ENCODE measurements at regions not wholly inside any gene's neighbourhood (a gene's known extent, or its start where the extent isn't known, plus 50 kb on each side); places are given as distances from the start of the nearest gene placed in this dataset.

DNA sequence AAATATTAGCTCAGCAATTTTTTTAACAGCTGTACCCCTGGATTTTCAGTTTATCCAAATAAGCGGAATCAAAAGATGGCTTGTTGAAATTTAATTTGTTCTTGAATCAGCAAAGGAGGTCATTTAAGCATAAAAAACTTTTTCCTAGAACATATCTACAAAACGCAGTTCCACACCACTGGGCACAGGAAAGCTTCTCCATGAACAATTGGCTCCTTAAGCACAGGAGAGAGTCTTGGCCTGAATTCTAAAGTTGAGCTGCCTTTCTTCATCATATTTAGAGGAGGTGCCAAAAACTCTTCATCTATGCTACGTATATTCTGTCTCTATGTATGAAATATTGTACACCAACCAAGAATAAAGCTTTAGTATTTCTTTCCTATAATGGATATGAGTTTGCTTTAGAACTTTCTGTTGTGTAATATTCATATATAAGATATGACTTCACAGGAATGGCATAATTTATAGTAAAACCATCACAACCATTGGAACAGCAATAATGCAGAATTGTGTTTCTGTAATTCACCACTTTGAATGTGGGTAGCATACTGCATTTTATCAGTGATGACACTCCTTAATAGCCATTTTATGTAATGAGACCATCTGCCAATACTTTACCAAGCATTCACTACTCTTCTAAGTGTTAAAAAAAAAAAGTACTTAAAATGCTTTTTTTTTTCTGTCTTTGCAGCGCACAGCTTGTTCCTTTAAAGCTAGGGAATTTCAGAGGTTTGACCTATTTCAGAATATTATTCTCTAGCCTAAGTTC, 263.7 kb downstream of the SLITRK6 start:
- intact Hi-C loops (cut with DNase I; ENCODE audit: low total_unique reads): no loop called here
- TF ChIP-seq POLR2A (IDR thresholded peaks at IDR 0.05) (no peak), CTCF (IDR thresholded peaks at IDR 0.05) (no peak), EP300 (IDR thresholded peaks at IDR 0.05; ENCODE audit: low read depth) (no peak), POLR2AphosphoS5 (IDR thresholded peaks at IDR 0.05) (no peak)
- in situ Hi-C loops (cut with MboI; ENCODE audit: low pct_ligation_motif_present in 1 of 4, low pct_unique_long_range_greater_than_20kb in 1 of 4, low sequenced_read_pairs in 3 of 4): no loop called here

GRCh38 chr13:85533911-85534310, 265.3 kb downstream of the SLITRK6 start:
- 83 to 98% methylated on average over 2 of the region's 2 CpGs for WGBS, 2 donors (ENCODE audit: low coverage in 1 of 2)
- Histone ChIP-seq H3K4me1 (no peaks in the 10 kb centered on the region), H3K27ac (no peak overlapping the region), H3K27me3 (no peaks in the 10 kb centered on the region), H3K4me3 (no peak overlapping the region), H3K9me3 (no peaks in the 10 kb centered on the region), H3K36me3 (no peaks in the 10 kb centered on the region)
- intact Hi-C loops (cut with DNase I; ENCODE audit: low total_unique reads) (no loop called here), in situ Hi-C loops (cut with MboI; ENCODE audit: low pct_ligation_motif_present in 1 of 4, low pct_unique_long_range_greater_than_20kb in 1 of 4, low sequenced_read_pairs in 3 of 4) (no loop called here)
- no peak for DNase-seq
- TF ChIP-seq CTCF (IDR thresholded peaks at IDR 0.05): no peak
- no peak for TF ChIP-seq POLR2A (IDR thresholded peaks at IDR 0.05)
- TF ChIP-seq POLR2AphosphoS5 (IDR thresholded peaks at IDR 0.05): no peak
- no peak for TF ChIP-seq EP300 (IDR thresholded peaks at IDR 0.05; ENCODE audit: low read depth)

More for the DNA sequence above, 263.7 kb downstream of the SLITRK6 start:
- Histone ChIP-seq H3K27ac (no peak overlapping the region), H3K4me1 (no peaks in the 10 kb centered on the region), H3K9me3 (no peaks in the 10 kb centered on the region), H3K4me3 (no peak overlapping the region), H3K36me3 (no peaks in the 10 kb centered on the region), H3K27me3 (no peaks in the 10 kb centered on the region)
- 82 to 84% methylated on average over 4 of the region's 4 CpGs for WGBS, 2 donors (ENCODE audit: low coverage in 1 of 2)
- no peak for DNase-seq

- Histone ChIP-seq H3K4me1 (no peaks in the 10 kb centered on the region), H3K36me3 (no peaks in the 10 kb centered on the region), H3K27me3 (no peaks in the 10 kb centered on the region), H3K9me3 (no peaks in the 10 kb centered on the region), H3K4me3 (no peak overlapping the region), H3K27ac (peak overlapping the region in 1 of 4 donors; percentile 2)
- TF ChIP-seq POLR2A (IDR thresholded peaks at IDR 0.05) (no peak), EP300 (IDR thresholded peaks at IDR 0.05; ENCODE audit: low read depth) (no peak), CTCF (IDR thresholded peaks at IDR 0.05) (no peak), POLR2AphosphoS5 (IDR thresholded peaks at IDR 0.05) (no peak)
- intact Hi-C loops (cut with DNase I; ENCODE audit: low total_unique reads) (no loop called here), in situ Hi-C loops (cut with MboI; ENCODE audit: low pct_ligation_motif_present in 1 of 4, low pct_unique_long_range_greater_than_20kb in 1 of 4, low sequenced_read_pairs in 3 of 4) (no loop called here)
- WGBS, 2 donors (ENCODE audit: low coverage in 1 of 2): 76 to 85% methylated on average over 2 of the region's 2 CpGs
- DNase-seq: no peak
These were observed 270.0 kb downstream of the SLITRK6 start for GRCh38 chr13:85529218-85529594.

GRCh38 chr13:85528491-85529217, 270.6 kb downstream of the SLITRK6 start:
- in situ Hi-C loops (cut with MboI; ENCODE audit: low pct_ligation_motif_present in 1 of 4, low pct_unique_long_range_greater_than_20kb in 1 of 4, low sequenced_read_pairs in 3 of 4) (no loop called here), intact Hi-C loops (cut with DNase I; ENCODE audit: low total_unique reads) (no loop called here)
- Histone ChIP-seq H3K4me3 (no peak overlapping the region), H3K27me3 (no peaks in the 10 kb centered on the region), H3K36me3 (no peaks in the 10 kb centered on the region), H3K4me1 (no peaks in the 10 kb centered on the region), H3K27ac (peak overlapping the region in 1 of 4 donors; percentile 2), H3K9me3 (no peaks in the 10 kb centered on the region)
- TF ChIP-seq EP300 (IDR thresholded peaks at IDR 0.05; ENCODE audit: low read depth) (no peak), POLR2A (IDR thresholded peaks at IDR 0.05) (no peak), POLR2AphosphoS5 (IDR thresholded peaks at IDR 0.05) (no peak), CTCF (IDR thresholded peaks at IDR 0.05) (no peak)
- 48 to 52% methylated on average over 3 of the region's 3 CpGs for WGBS, 2 donors (ENCODE audit: low coverage in 1 of 2)
- DNase-seq: no peak
